ENCODE measurements at regions not wholly inside any gene's neighbourhood (a gene's known extent, or its start where the extent isn't known, plus 50 kb on each side); places are given as distances from the start of the nearest gene placed in this dataset.
"Not testable (repeated sequence)": the region's sequence is repeated elsewhere in the genome, so short reads cannot be mapped to it uniquely, and the experiment has no call there.

GRCh38 chr4:45004847-45005565 lies 278.6 kb upstream of the GNPDA2 start:
- H3K4me1 Mint-ChIP-seq (ENCODE audit: low read depth) = no peaks in the 10 kb centered on the region
- no peaks in the 10 kb centered on the region for H3K27me3 Mint-ChIP-seq (ENCODE audit: low read depth)
- H3K36me3 Mint-ChIP-seq (ENCODE audit: insufficient read depth) = no peaks in the 10 kb centered on the region
- no peak overlapping the region for H3K4me3 Mint-ChIP-seq
- ATAC-seq (no peak), DNase-seq (no peak)
- H3K9me3 Mint-ChIP-seq = peaks cover 10% of the 10 kb centered on the region

GRCh38 chr4:45004326-45004725 lies 278.0 kb upstream of the GNPDA2 start:
- Mint-ChIP-seq H3K36me3 (ENCODE audit: insufficient read depth) (no peaks in the 10 kb centered on the region), H3K4me1 (ENCODE audit: low read depth) (no peaks in the 10 kb centered on the region), H3K4me3 (no peak overlapping the region), H3K9me3 (peaks cover 10% of the 10 kb centered on the region), H3K27me3 (ENCODE audit: low read depth) (no peaks in the 10 kb centered on the region)
- ATAC-seq = no peak
- no peak for DNase-seq

DNA sequence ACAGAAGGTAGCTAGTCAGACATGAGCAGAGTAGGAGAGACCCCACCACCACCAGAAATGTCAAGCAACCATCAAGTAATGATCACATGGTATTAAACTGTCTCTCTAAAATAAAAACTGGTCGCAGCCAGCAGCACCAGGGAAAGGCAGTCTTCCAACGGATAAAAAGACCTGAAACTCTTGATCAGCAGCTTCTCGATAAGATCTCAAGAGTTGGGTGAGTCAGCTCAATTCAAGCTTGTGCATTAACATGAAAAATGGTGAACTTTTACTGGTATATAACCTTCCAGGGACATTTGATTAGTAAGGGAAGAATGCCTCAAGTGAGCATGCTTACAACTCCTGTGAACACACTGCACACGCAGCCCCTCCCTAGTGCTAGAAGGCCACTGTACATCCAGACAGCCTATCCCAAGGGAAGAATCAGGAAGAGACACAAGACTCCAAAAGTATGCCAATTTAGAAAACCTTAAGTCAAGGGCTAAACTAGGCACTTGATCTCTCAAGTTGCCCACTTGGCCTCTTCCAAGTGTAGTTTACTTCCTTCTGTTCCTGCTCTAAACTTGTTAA lies 270.0 kb upstream of the GNPDA2 start:
- no peak for DNase-seq
- no peak for ATAC-seq
- Mint-ChIP-seq H3K27me3 (ENCODE audit: low read depth) (no peaks in the 10 kb centered on the region), H3K4me3 (no peak overlapping the region), H3K36me3 (ENCODE audit: insufficient read depth) (no peaks in the 10 kb centered on the region), H3K4me1 (ENCODE audit: low read depth) (no peaks in the 10 kb centered on the region), H3K9me3 (peaks cover 9% of the 10 kb centered on the region)

DNA sequence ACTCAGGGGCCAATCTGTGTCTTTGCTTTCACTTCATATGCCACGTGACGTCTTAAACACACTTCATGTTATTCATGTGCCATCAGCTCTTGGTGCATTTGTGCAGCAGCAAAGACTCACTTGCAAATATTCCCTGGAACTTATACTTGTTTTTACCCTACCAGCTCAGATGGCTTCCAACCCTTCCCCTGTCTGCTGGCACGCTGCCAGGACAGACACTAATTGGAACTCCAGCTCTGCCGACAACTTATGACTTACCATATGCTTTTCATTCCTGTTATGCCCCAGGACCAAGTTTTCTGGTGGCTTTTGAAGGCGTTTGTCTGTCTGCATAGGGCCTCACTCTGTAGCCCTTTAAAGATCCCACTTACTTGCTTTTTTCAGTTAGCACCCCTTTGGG lies 261.7 kb upstream of the GNPDA2 start:
- H3K27me3 Mint-ChIP-seq (ENCODE audit: low read depth) = no peaks in the 10 kb centered on the region
- H3K4me1 Mint-ChIP-seq (ENCODE audit: low read depth) = no peaks in the 10 kb centered on the region
- peaks cover 14% of the 10 kb centered on the region for H3K9me3 Mint-ChIP-seq
- no peaks in the 10 kb centered on the region for H3K36me3 Mint-ChIP-seq (ENCODE audit: insufficient read depth)
- ATAC-seq (no peak), DNase-seq (no peak)
- no peak overlapping the region for H3K4me3 Mint-ChIP-seq

- Mint-ChIP-seq H3K4me1 (ENCODE audit: low read depth) (no peaks in the 10 kb centered on the region), H3K4me3 (no peak overlapping the region), H3K36me3 (ENCODE audit: insufficient read depth) (no peaks in the 10 kb centered on the region), H3K27me3 (ENCODE audit: low read depth) (no peaks in the 10 kb centered on the region), H3K9me3 (peaks cover 10% of the 10 kb centered on the region)
- ATAC-seq (no peak), DNase-seq (no peak)
These were observed 259.6 kb upstream of the GNPDA2 start for GRCh38 chr4:44985938-44986337.

GRCh38 chr4:44985152-44985551 lies 258.8 kb upstream of the GNPDA2 start:
- H3K4me1 Mint-ChIP-seq (ENCODE audit: low read depth) = no peaks in the 10 kb centered on the region
- H3K36me3 Mint-ChIP-seq (ENCODE audit: insufficient read depth) = no peaks in the 10 kb centered on the region
- DNase-seq = no peak
- ATAC-seq = no peak
- H3K9me3 Mint-ChIP-seq = peaks cover 11% of the 10 kb centered on the region
- no peaks in the 10 kb centered on the region for H3K27me3 Mint-ChIP-seq (ENCODE audit: low read depth)
- H3K4me3 Mint-ChIP-seq = no peak overlapping the region

GRCh38 chr4:44984083-44984482 lies 257.7 kb upstream of the GNPDA2 start:
- DNase-seq = no peak
- H3K4me1 Mint-ChIP-seq (ENCODE audit: low read depth) = no peaks in the 10 kb centered on the region
- H3K27me3 Mint-ChIP-seq (ENCODE audit: low read depth) = no peaks in the 10 kb centered on the region
- no peak overlapping the region for H3K4me3 Mint-ChIP-seq
- peaks cover 11% of the 10 kb centered on the region for H3K9me3 Mint-ChIP-seq
- ATAC-seq = no peak
- H3K36me3 Mint-ChIP-seq (ENCODE audit: insufficient read depth) = no peaks in the 10 kb centered on the region

DNA sequence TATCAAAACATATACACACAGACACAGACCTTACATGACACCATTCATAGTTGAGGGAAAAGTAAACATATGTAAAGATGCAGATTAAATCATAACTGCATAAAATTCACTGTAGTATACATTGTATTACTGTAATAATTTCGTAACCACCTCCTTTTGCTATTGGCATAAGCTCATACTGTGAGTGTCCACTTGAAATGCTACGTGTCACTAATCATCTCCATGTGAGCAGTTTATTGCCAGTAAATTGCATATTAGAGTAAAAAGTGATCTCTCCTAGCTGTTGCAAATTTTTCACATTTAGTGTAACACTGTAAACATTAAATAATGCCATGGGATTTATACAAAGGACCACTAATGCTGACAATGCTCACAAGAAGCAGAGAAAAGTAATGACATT lies 256.7 kb upstream of the GNPDA2 start:
- Mint-ChIP-seq H3K27me3 (ENCODE audit: low read depth) (no peaks in the 10 kb centered on the region), H3K4me3 (no peak overlapping the region), H3K36me3 (ENCODE audit: insufficient read depth) (no peaks in the 10 kb centered on the region), H3K9me3 (peaks cover 9% of the 10 kb centered on the region), H3K4me1 (ENCODE audit: low read depth) (no peaks in the 10 kb centered on the region)
- ATAC-seq = no peak
- DNase-seq = no peak

DNA sequence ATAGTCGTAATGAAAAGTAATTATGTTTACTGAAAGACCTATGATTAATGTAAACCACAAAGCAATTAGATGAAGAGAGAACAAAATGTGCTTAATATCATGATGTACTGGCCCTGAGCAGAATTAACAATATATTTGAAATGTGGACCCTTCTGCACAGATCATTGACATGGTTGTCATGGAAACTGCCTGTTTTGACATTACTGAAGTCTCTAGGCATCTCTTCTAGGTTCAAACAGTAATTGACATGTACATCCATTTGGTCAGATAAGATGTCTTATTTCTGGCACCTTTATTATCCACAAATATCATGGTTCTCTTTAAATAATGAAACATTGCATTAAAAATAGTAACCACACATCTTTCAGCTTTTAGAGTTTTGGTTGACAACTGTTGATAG lies 251.7 kb upstream of the GNPDA2 start:
- ATAC-seq = no peak
- no peaks in the 10 kb centered on the region for H3K4me1 Mint-ChIP-seq (ENCODE audit: low read depth)
- no peaks in the 10 kb centered on the region for H3K27me3 Mint-ChIP-seq (ENCODE audit: low read depth)
- peaks cover 3% of the 10 kb centered on the region for H3K9me3 Mint-ChIP-seq
- DNase-seq = no peak
- H3K4me3 Mint-ChIP-seq = no peak overlapping the region
- H3K36me3 Mint-ChIP-seq (ENCODE audit: insufficient read depth) = no peaks in the 10 kb centered on the region

- Mint-ChIP-seq H3K4me3 (no peak overlapping the region), H3K27me3 (ENCODE audit: low read depth) (no peaks in the 10 kb centered on the region), H3K4me1 (ENCODE audit: low read depth) (no peaks in the 10 kb centered on the region), H3K36me3 (ENCODE audit: insufficient read depth) (no peaks in the 10 kb centered on the region), H3K9me3 (peaks cover 10% of the 10 kb centered on the region)
- no peak for ATAC-seq
- no peak for DNase-seq
These were observed 239.2 kb upstream of the GNPDA2 start for GRCh38 chr4:44965435-44966095.

DNA sequence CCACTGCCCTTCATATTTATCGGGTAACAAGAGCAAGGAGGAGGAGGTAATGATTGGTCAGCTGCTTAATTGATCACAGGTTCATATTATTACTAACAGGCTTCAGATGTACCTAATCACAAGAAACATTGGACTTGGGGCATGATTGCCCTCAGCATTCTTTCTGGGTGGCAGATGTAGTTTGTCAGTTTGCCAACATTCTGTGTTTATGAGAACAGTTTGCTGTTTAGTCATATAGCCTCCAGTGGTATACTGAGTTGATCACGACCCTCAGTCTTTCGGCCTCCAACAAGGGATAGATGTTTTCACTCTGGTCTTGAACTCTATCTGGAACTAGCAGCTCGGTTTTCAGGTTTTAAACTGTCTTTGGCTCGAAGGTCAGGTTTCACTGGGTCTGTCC lies 237.7 kb upstream of the GNPDA2 start:
- not testable (repeated sequence) for DNase-seq; H3K4me3 Mint-ChIP-seq; H3K27me3 Mint-ChIP-seq (ENCODE audit: low read depth); H3K36me3 Mint-ChIP-seq (ENCODE audit: insufficient read depth); ATAC-seq; H3K4me1 Mint-ChIP-seq (ENCODE audit: low read depth)
- H3K9me3 Mint-ChIP-seq = peaks cover 15% of the 10 kb centered on the region

- ATAC-seq (no peak), DNase-seq (no peak)
- H3K4me3 Mint-ChIP-seq = no peak overlapping the region
- H3K27me3 Mint-ChIP-seq (ENCODE audit: low read depth) = no peaks in the 10 kb centered on the region
- H3K36me3 Mint-ChIP-seq (ENCODE audit: insufficient read depth) = no peaks in the 10 kb centered on the region
- H3K9me3 Mint-ChIP-seq = peaks cover 27% of the 10 kb centered on the region
- no peaks in the 10 kb centered on the region for H3K4me1 Mint-ChIP-seq (ENCODE audit: low read depth)
These were observed 234.8 kb upstream of the GNPDA2 start for GRCh38 chr4:44961001-44961755.

- Mint-ChIP-seq H3K9me3 (no peaks in the 10 kb centered on the region), H3K4me3 (no peak overlapping the region), H3K36me3 (ENCODE audit: insufficient read depth) (no peaks in the 10 kb centered on the region), H3K4me1 (ENCODE audit: low read depth) (no peaks in the 10 kb centered on the region), H3K27me3 (ENCODE audit: low read depth) (no peaks in the 10 kb centered on the region)
- ATAC-seq = no peak
- DNase-seq = no peak
These were observed 205.4 kb upstream of the GNPDA2 start for GRCh38 chr4:44931720-44932119.

DNA sequence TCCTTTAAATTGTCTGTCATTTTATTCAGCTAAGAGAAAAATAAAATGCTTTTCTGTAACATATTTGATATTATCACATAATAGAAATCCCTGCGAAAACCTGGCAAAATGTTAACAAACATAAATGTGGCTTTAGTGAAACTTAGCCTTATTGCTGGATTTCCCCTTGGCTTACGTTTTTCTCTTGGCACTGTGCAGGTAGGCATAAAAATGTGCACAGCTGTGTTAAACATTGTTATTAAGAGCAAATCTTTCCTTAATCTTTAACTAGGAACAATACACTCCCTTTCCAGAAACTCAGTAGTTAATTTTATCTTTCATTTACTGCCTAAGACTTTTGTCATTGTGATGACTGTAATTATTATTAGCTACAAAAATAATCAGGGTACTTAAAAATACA lies 202.4 kb upstream of the GNPDA2 start:
- DNase-seq (no peak), ATAC-seq (no peak)
- Mint-ChIP-seq H3K36me3 (ENCODE audit: insufficient read depth) (no peaks in the 10 kb centered on the region), H3K4me1 (ENCODE audit: low read depth) (no peaks in the 10 kb centered on the region), H3K27me3 (ENCODE audit: low read depth) (no peaks in the 10 kb centered on the region), H3K9me3 (no peaks in the 10 kb centered on the region), H3K4me3 (no peak overlapping the region)

Measured in activated T-cell treated with anti-CD3 and anti-CD28 coated beads, Interleukin-2, amount 50 U/mL, for 4 hours (primary cell).